CD4-positive, alpha-beta memory T cell (primary cell): ENCODE measurements at regions not wholly inside any gene's neighbourhood (a gene's known extent, or its start where the extent isn't known, plus 50 kb on each side); places are given as distances from the start of the nearest gene placed in this dataset.

Experiments
- CTCF ChIA-PET: fragments of 350-600 bp; sonication (Branson Sonifier 250); formaldehyde crosslinking; loops from one replicate; lab custom pipeline; 2021; ENCODE audit warnings: inconsistent platforms; ENCODE audit not compliant: partially characterized antibody; lab: Charles Lee
- POLR2A ChIA-PET: fragments of 350-600 bp; sonication (Branson Sonifier 250); formaldehyde crosslinking; loops from one replicate; lab custom pipeline; 2021; ENCODE audit not compliant: partially characterized antibody; lab: Charles Lee
- DNase-seq, 5 donors: peaks; one replicate each; pipeline versions ENCODE4 v3.0.0 to v3.0.0-alpha.2; 2020 to 2022; ENCODE audit warnings: mixed read lengths in 1 of 5
- H3K27ac ChIP-seq: one replicate; pipeline ENCODE4 v1.7.0; 2013; ENCODE audit warnings: low read depth, low read length
- H3K27me3 ChIP-seq: 2 replicates; pipeline ENCODE4 v1.7.0; 2013; ENCODE audit warnings: mild to moderate bottlenecking, low read length, moderate library complexity; ENCODE audit not compliant: insufficient read depth
- H3K36me3 ChIP-seq: 2 replicates; pipeline ENCODE4 v1.7.0; 2013; ENCODE audit warnings: mild to moderate bottlenecking, low read length, moderate library complexity; ENCODE audit not compliant: insufficient read depth
- H3K4me1 ChIP-seq: 2 replicates; pipeline ENCODE4 v1.7.0; 2013; ENCODE audit warnings: mild to moderate bottlenecking, low read length, moderate library complexity; ENCODE audit not compliant: insufficient read depth
- H3K4me3 ChIP-seq, 2 donors: one replicate each; pipeline ENCODE4 v1.7.0; 2013; ENCODE audit warnings: low read length in 2 of 2, mild to moderate bottlenecking in 1 of 2
- H3K9me3 ChIP-seq, 2 donors: one replicate each; pipeline ENCODE4 v1.7.0; 2013; ENCODE audit warnings: low read length in 2 of 2, control low read depth in 1 of 2; ENCODE audit not compliant: control insufficient read depth in 1 of 2
- H3K27ac Mint-ChIP-seq, 7 donors: one replicate each; pipeline ENCODE4 v1.8.0; 2020 to 2021; ENCODE audit warnings: mixed read lengths in 7 of 7, mild to moderate bottlenecking in 6 of 7, inconsistent platforms in 3 of 7, moderate library complexity in 3 of 7
- H3K27me3 Mint-ChIP-seq, 2 donors: one replicate each; pipeline ENCODE4 v1.8.0; 2020 to 2021; ENCODE audit warnings: mixed read lengths in 2 of 2
- H3K36me3 Mint-ChIP-seq, 2 donors: one replicate each; pipeline ENCODE4 v1.8.0; 2020 to 2021; ENCODE audit warnings: mixed read lengths in 2 of 2, inconsistent platforms in 1 of 2, mild to moderate bottlenecking in 1 of 2
- H3K4me1 Mint-ChIP-seq, 4 donors: one replicate each; pipeline ENCODE4 v1.8.0; 2020 to 2021; ENCODE audit warnings: mixed read lengths in 4 of 4, mild to moderate bottlenecking in 1 of 4
- H3K4me3 Mint-ChIP-seq, 8 donors: one replicate each; pipeline ENCODE4 v1.8.0; 2020 to 2021; ENCODE audit warnings: mixed read lengths in 8 of 8, mild to moderate bottlenecking in 7 of 8, moderate library complexity in 6 of 8, inconsistent platforms in 3 of 8
- H3K9me3 Mint-ChIP-seq, 8 donors: one replicate each; pipeline ENCODE4 v1.8.0; 2020 to 2021; ENCODE audit warnings: mixed read lengths in 8 of 8, mild to moderate bottlenecking in 5 of 8, inconsistent platforms in 3 of 8, moderate library complexity in 1 of 8
- intact Hi-C: fragments of 100-400 bp; cut with micrococcal nuclease; formaldehyde crosslinking; loops from one replicate; pipeline ENCODE4 v1.15.1; 2023

DNA sequence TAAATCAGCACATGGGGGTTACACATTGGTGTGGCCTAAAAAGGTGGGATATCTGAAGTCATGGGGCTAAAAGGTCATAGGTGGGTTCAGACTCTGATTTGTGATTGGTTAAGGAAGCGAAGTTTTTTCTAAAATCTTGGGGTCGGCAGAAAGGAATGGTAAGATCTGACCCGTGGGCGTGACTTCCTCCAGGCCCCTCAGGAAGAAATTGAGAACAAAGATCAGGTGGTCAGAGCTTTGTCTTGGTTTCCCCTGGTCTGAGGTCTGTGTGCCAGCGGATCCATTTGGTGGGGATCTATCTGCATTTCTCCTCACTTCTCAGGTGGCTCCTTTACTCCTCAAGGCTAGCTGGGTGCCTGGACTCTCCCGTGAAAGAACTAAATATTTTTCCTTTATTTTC lies 302.8 kb downstream of the ABCC12 start:
- Mint-ChIP-seq H3K9me3 (peaks cover 0 to 4% (median 2%) of the 10 kb centered on the region in 8 donors), H3K36me3 (no peaks in the 10 kb centered on the region), H3K4me3 (no peak overlapping the region), H3K27ac (no peak overlapping the region), H3K4me1 (peaks cover 0 to 3% (median 0%) of the 10 kb centered on the region in 4 donors), H3K27me3 (peaks cover 0 to 6% of the 10 kb centered on the region in 2 donors)
- Histone ChIP-seq H3K4me3 (no peak overlapping the region), H3K36me3 (no peaks in the 10 kb centered on the region), H3K27ac (no peak overlapping the region), H3K27me3 (no peaks in the 10 kb centered on the region), H3K9me3 (no peaks in the 10 kb centered on the region), H3K4me1 (no peaks in the 10 kb centered on the region)
- POLR2A ChIA-PET: no interaction called here
- CTCF ChIA-PET: no interaction called here
- no peak for DNase-seq
- intact Hi-C loops: no loop called here

DNA sequence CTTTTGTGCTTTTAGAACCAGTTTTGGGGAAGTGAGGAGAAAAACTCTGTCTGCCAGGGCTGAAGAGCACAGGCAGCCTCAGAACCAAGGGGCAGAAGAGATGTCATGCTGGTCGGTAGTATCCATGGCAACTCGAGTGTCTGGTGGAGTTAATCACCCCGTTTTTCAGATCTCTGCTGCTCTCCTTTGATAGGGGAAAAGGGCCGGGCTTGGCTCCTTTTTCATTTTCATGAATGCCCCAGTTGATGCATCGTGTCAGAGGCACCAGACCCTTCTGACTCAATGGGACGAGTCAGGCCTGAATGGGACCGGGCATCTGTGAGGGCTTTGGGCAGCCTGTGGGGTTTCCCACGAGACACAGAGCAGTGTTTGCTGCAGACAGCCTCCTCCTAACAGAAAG lies 304.6 kb downstream of the ABCC12 start:
- H3K4me3 ChIP-seq: no peak overlapping the region
- Mint-ChIP-seq H3K4me3 (no peak overlapping the region), H3K9me3 (peaks cover 0 to 4% (median 2%) of the 10 kb centered on the region in 8 donors), H3K27me3 (no peaks in the 10 kb centered on the region), H3K36me3 (no peaks in the 10 kb centered on the region), H3K4me1 (peaks cover 0 to 3% (median 0%) of the 10 kb centered on the region in 4 donors), H3K27ac (no peak overlapping the region)
- no peaks in the 10 kb centered on the region for H3K4me1 ChIP-seq
- CTCF ChIA-PET: no interaction called here
- no peak for DNase-seq
- no peaks in the 10 kb centered on the region for H3K27me3 ChIP-seq
- POLR2A ChIA-PET: no interaction called here
- no peak overlapping the region for H3K27ac ChIP-seq
- H3K9me3 ChIP-seq: no peaks in the 10 kb centered on the region
- intact Hi-C loops: no loop called here
- no peaks in the 10 kb centered on the region for H3K36me3 ChIP-seq

- intact Hi-C loops: no loop called here
- H3K4me3 Mint-ChIP-seq: no peak overlapping the region
- CTCF ChIA-PET: no interaction called here
- H3K36me3 Mint-ChIP-seq: no peaks in the 10 kb centered on the region
- no peak for DNase-seq
- H3K27me3 Mint-ChIP-seq: no peaks in the 10 kb centered on the region
- no peaks in the 10 kb centered on the region for H3K9me3 ChIP-seq
- H3K27me3 ChIP-seq: no peaks in the 10 kb centered on the region
- H3K4me1 ChIP-seq: no peaks in the 10 kb centered on the region
- H3K36me3 ChIP-seq: no peaks in the 10 kb centered on the region
- no peak overlapping the region for H3K27ac ChIP-seq
- no peak overlapping the region for H3K27ac Mint-ChIP-seq
- POLR2A ChIA-PET: no interaction called here
- H3K4me3 ChIP-seq: no peak overlapping the region
- peaks cover 0 to 4% (median under 1%) of the 10 kb centered on the region in 8 donors for H3K9me3 Mint-ChIP-seq
- peaks cover 0 to 1% (median 0%) of the 10 kb centered on the region in 4 donors for H3K4me1 Mint-ChIP-seq
Observed at GRCh38 chr16:47849736-47850135, 306.1 kb downstream of the ABCC12 start.

- Histone ChIP-seq H3K9me3 (no peaks in the 10 kb centered on the region), H3K4me1 (no peaks in the 10 kb centered on the region), H3K27me3 (no peaks in the 10 kb centered on the region), H3K27ac (no peak overlapping the region), H3K36me3 (no peaks in the 10 kb centered on the region), H3K4me3 (no peak overlapping the region)
- Mint-ChIP-seq H3K27ac (no peak overlapping the region), H3K4me3 (no peak overlapping the region), H3K9me3 (peaks cover 0 to 4% (median 0%) of the 10 kb centered on the region in 8 donors), H3K27me3 (no peaks in the 10 kb centered on the region), H3K4me1 (no peaks in the 10 kb centered on the region), H3K36me3 (no peaks in the 10 kb centered on the region)
- ChIA-PET CTCF (no interaction called here), POLR2A (no interaction called here)
- DNase-seq: no peak
- intact Hi-C loops: no loop called here
Observed at GRCh38 chr16:47848421-47849109, 307.2 kb downstream of the ABCC12 start.

- Mint-ChIP-seq H3K4me3 (no peak overlapping the region), H3K4me1 (no peaks in the 10 kb centered on the region), H3K9me3 (peaks cover 0 to under 1% (median 0%) of the 10 kb centered on the region in 8 donors), H3K27ac (no peak overlapping the region), H3K36me3 (no peaks in the 10 kb centered on the region), H3K27me3 (no peaks in the 10 kb centered on the region)
- intact Hi-C loops: no loop called here
- Histone ChIP-seq H3K4me3 (no peak overlapping the region), H3K9me3 (no peaks in the 10 kb centered on the region), H3K27ac (no peak overlapping the region), H3K36me3 (no peaks in the 10 kb centered on the region), H3K4me1 (no peaks in the 10 kb centered on the region), H3K27me3 (no peaks in the 10 kb centered on the region)
- ChIA-PET CTCF (no interaction called here), POLR2A (no interaction called here)
- no peak for DNase-seq
Observed at GRCh38 chr16:47847220-47847970, 308.4 kb downstream of the ABCC12 start.

DNA sequence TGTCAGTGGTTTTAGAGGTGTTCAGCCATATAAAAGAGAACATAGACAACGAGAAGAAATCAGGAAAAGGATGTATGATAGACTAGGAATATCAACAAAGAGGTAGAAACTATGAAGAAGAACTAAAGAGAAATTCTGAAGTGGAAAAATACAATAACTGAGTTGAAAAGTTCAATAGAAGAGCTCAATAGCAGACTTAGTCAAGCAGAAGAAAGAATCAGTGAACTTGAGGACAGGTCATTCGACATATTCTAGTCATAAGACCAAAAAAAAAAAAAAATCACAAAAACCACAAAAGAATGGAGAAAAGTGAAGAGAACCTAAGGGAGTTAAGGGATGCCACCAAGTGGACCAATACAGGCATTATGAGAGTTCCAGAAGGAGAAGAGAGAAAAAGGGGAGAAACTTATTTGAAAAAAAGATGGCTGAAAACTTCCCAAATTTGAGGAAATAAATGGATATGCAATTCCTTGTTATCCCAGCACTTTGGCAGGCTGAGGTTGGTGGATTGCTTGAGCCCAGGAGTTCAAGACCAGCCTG lies 321.2 kb downstream of the ABCC12 start:
- no peak for DNase-seq
- Mint-ChIP-seq H3K4me1 (no peaks in the 10 kb centered on the region), H3K9me3 (peaks cover 2 to 73% (median 28%) of the 10 kb centered on the region in 8 donors), H3K36me3 (peaks cover 0 to 4% of the 10 kb centered on the region in 2 donors), H3K4me3 (no peak overlapping the region), H3K27me3 (no peaks in the 10 kb centered on the region), H3K27ac (no peak overlapping the region)
- Histone ChIP-seq H3K36me3 (no peaks in the 10 kb centered on the region), H3K4me1 (no peaks in the 10 kb centered on the region), H3K4me3 (no peak overlapping the region), H3K27me3 (no peaks in the 10 kb centered on the region), H3K9me3 (peaks cover 0 to 4% of the 10 kb centered on the region in 2 donors), H3K27ac (no peak overlapping the region)
- intact Hi-C loops: no loop called here
- CTCF ChIA-PET: interaction anchor here (0.5 to 0.6 kb wide), 2 partner anchors 141 to 146 kb away, joined by 3 read pairs; no protein-coding TSS in a partner anchor
- POLR2A ChIA-PET: no interaction called here

DNA sequence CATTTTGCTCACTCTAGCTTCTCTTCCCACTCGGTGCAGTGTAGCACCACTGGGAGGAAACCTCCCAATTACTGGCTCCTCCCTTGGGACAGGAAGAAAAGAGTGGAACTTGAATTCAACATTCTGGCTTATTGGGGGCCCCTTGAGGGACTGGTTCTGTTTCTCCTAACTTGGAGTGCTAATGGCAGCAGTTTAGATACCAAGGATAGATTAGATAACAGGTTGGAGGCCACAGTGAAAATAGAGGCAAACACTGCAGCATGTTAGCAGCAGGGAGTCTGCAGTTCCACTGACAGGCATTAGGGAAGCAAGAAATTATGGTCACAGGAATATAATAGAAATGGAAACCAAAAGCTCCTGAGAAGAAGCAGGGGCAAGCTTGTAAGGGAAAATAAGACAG lies 322.0 kb downstream of the ABCC12 start:
- H3K36me3 ChIP-seq: no peaks in the 10 kb centered on the region
- ChIA-PET POLR2A (no interaction called here), CTCF (interaction anchor here (0.6 kb wide), 1 partner anchor 142 kb away, joined by 3 read pairs; no protein-coding TSS in a partner anchor)
- Mint-ChIP-seq H3K4me3 (peak overlapping the region in 1 of 8 donors; percentile 17), H3K27ac (no peak overlapping the region), H3K9me3 (peaks cover 2 to 67% (median 30%) of the 10 kb centered on the region in 8 donors), H3K27me3 (no peaks in the 10 kb centered on the region), H3K4me1 (no peaks in the 10 kb centered on the region), H3K36me3 (peaks cover 0 to 4% of the 10 kb centered on the region in 2 donors)
- no peak overlapping the region for H3K4me3 ChIP-seq
- no peaks in the 10 kb centered on the region for H3K27me3 ChIP-seq
- peaks cover 0 to 4% of the 10 kb centered on the region in 2 donors for H3K9me3 ChIP-seq
- H3K4me1 ChIP-seq: no peaks in the 10 kb centered on the region
- no peak for DNase-seq
- intact Hi-C loops: no loop called here
- no peak overlapping the region for H3K27ac ChIP-seq
